H9 (cell line): ENCODE measurements at regions not wholly inside any gene's neighbourhood (a gene's known extent, or its start where the extent isn't known, plus 50 kb on each side); places are given as distances from the start of the nearest gene placed in this dataset.

Experiments
- DNase-seq: peaks from one replicate; pipeline ENCODE4 v3.0.0-alpha.2; 2017
- H2AFZ ChIP-seq: one replicate; pipeline ENCODE4 v1.6.1; 2013; ENCODE audit warnings: mild to moderate bottlenecking, low read length, control low read depth, moderate library complexity
- H2AK5ac ChIP-seq: 2 replicates; pipeline ENCODE4 v1.6.1; 2013; ENCODE audit warnings: low read length, control low read depth, mixed read lengths; ENCODE audit not compliant: insufficient read length
- H2BK120ac ChIP-seq: one replicate; pipeline ENCODE4 v1.6.1; 2013; ENCODE audit warnings: low read depth, mild to moderate bottlenecking, low read length, control low read depth, inconsistent platforms; ENCODE audit not compliant: poor library complexity, severe bottlenecking
- H2BK12ac ChIP-seq: 2 replicates; pipeline ENCODE4 v1.6.1; 2013; ENCODE audit warnings: low read length, control low read depth, mixed read lengths, low read depth; ENCODE audit not compliant: insufficient read length
- H2BK15ac ChIP-seq: 2 replicates; pipeline ENCODE4 v1.6.1; 2013; ENCODE audit warnings: low read depth, low read length, control low read depth
- H2BK20ac ChIP-seq: one replicate; pipeline ENCODE4 v1.6.1; 2013; ENCODE audit warnings: low read depth, mild to moderate bottlenecking, low read length, control low read depth, inconsistent platforms; ENCODE audit not compliant: poor library complexity, severe bottlenecking
- H2BK5ac ChIP-seq: 2 replicates; pipeline ENCODE4 v1.6.1; 2013; ENCODE audit warnings: low read length, control low read depth, mixed read lengths; ENCODE audit not compliant: insufficient read length
- H3K14ac ChIP-seq: 2 replicates; pipeline ENCODE4 v1.6.1; 2013; ENCODE audit warnings: low read length, control low read depth; ENCODE audit not compliant: insufficient read depth
- H3K18ac ChIP-seq: 2 replicates; pipeline ENCODE4 v1.6.1; 2013; ENCODE audit warnings: low read depth, mild to moderate bottlenecking, mixed read lengths, low read length, control low read depth; ENCODE audit not compliant: insufficient read length
- H3K23ac ChIP-seq: 2 replicates; pipeline ENCODE4 v1.6.1; 2013; ENCODE audit warnings: low read length, control low read depth, mixed read lengths, low read depth; ENCODE audit not compliant: insufficient read length
- H3K23me2 ChIP-seq: 2 replicates; pipeline ENCODE4 v1.6.1; 2013; ENCODE audit warnings: low read depth, mild to moderate bottlenecking, mixed read lengths, low read length, control low read depth; ENCODE audit not compliant: insufficient read length, poor library complexity, severe bottlenecking
- H3K27ac ChIP-seq: 2 replicates; pipeline ENCODE4 v1.5.1; 2013; ENCODE audit warnings: low read length, control low read depth, mixed read lengths, low read depth; ENCODE audit not compliant: insufficient read length
- H3K27me3 ChIP-seq: 2 replicates; pipeline ENCODE4 v1.6.1; 2013; ENCODE audit warnings: low read length, control low read depth, inconsistent platforms; ENCODE audit not compliant: insufficient read depth
- H3K4ac ChIP-seq: 2 replicates; pipeline ENCODE4 v1.6.1; 2013; ENCODE audit warnings: low read depth, mild to moderate bottlenecking, control low read depth, inconsistent platforms, low read length, moderate library complexity
- H3K4me1 ChIP-seq: 2 replicates; pipeline ENCODE4 v1.6.1; 2013; ENCODE audit warnings: low read length, control low read depth, inconsistent platforms; ENCODE audit not compliant: insufficient read depth
- H3K4me2 ChIP-seq: 2 replicates; pipeline ENCODE4 v1.6.1; 2013; ENCODE audit warnings: low read length, control low read depth, mixed read lengths; ENCODE audit not compliant: insufficient read length, insufficient read depth
- H3K56ac ChIP-seq: 2 replicates; pipeline ENCODE4 v1.6.1; 2013; ENCODE audit warnings: low read depth, mild to moderate bottlenecking, mixed read lengths, low read length, control low read depth; ENCODE audit not compliant: insufficient read length
- H3K79me1 ChIP-seq: 2 replicates; pipeline ENCODE4 v1.6.1; 2013; ENCODE audit warnings: low read depth, mild to moderate bottlenecking, moderate library complexity, low read length, control low read depth, inconsistent platforms; ENCODE audit not compliant: insufficient read depth, poor library complexity, severe bottlenecking
- H3K79me2 ChIP-seq: 2 replicates; pipeline ENCODE4 v1.6.1; 2013; ENCODE audit warnings: low read length, control low read depth, inconsistent platforms; ENCODE audit not compliant: insufficient read depth
- H3K9ac ChIP-seq: 2 replicates; pipeline ENCODE4 v1.6.1; 2013; ENCODE audit warnings: low read length, control low read depth, mixed read lengths; ENCODE audit not compliant: insufficient read length; ENCODE audit errors: extremely low read depth
- H3K9me3 ChIP-seq: one replicate; pipeline ENCODE4 v1.6.1; 2013; ENCODE audit warnings: low read depth, low read length, inconsistent platforms; ENCODE audit not compliant: control insufficient read depth
- H3T11ph ChIP-seq: one replicate; pipeline ENCODE4 v1.6.1; 2013; ENCODE audit warnings: mild to moderate bottlenecking, low read length, control low read depth, inconsistent platforms
- H4K20me1 ChIP-seq: one replicate; pipeline ENCODE4 v1.6.1; 2013; ENCODE audit not compliant: control insufficient read depth, insufficient read length, insufficient read depth
- H4K5ac ChIP-seq: 2 replicates; pipeline ENCODE4 v1.6.1; 2013; ENCODE audit warnings: low read depth, mild to moderate bottlenecking, mixed read lengths, low read length, control low read depth; ENCODE audit not compliant: insufficient read length
- H4K8ac ChIP-seq: replicated peaks from 2 replicates; pipeline ENCODE4 v1.6.1; 2013; ENCODE audit warnings: low read length, control low read depth, mixed read lengths, low read depth; ENCODE audit not compliant: insufficient read length
- H4K91ac ChIP-seq: 2 replicates; pipeline ENCODE4 v1.6.1; 2013; ENCODE audit warnings: low read depth, mild to moderate bottlenecking, moderate library complexity, mixed read lengths, low read length, control low read depth; ENCODE audit not compliant: insufficient read length
- H3K27ac Mint-ChIP-seq, 3 experiments: 2 replicates in 2 of 3; 3 replicates in 1 of 3; pipeline ENCODE4 v1.8.0; 2020 to 2021; ENCODE audit warnings: mixed read lengths in 3 of 3, mild to moderate bottlenecking in 1 of 3, moderate library complexity in 1 of 3
- H3K27me3 Mint-ChIP-seq: 2 replicates; pipeline ENCODE4 v1.8.0; 2021; ENCODE audit warnings: low read depth, mild to moderate bottlenecking, moderate library complexity, mixed read lengths
- H3K36me3 Mint-ChIP-seq, 3 experiments: 2 replicates in 2 of 3; 3 replicates in 1 of 3; pipeline ENCODE4 v1.8.0; 2020 to 2021; ENCODE audit warnings: low read depth in 3 of 3, mixed read lengths in 3 of 3; ENCODE audit not compliant: insufficient read depth in 1 of 3
- H3K4me1 Mint-ChIP-seq, 2 experiments: 2 replicates each; pipeline ENCODE4 v1.8.0; 2020; ENCODE audit warnings: mixed read lengths in 2 of 2
- H3K4me3 Mint-ChIP-seq, 2 experiments: 2 replicates in 1 of 2; 3 replicates in 1 of 2; pipeline ENCODE4 v1.8.0; 2020 to 2021; ENCODE audit warnings: mild to moderate bottlenecking in 2 of 2, mixed read lengths in 2 of 2, moderate library complexity in 1 of 2
- H3K9me3 Mint-ChIP-seq, 2 experiments: 2 replicates in 1 of 2; 3 replicates in 1 of 2; pipeline ENCODE4 v1.8.0; 2020; ENCODE audit warnings: mild to moderate bottlenecking in 2 of 2, mixed read lengths in 2 of 2, moderate library complexity in 1 of 2
- WGBS: extraction: QIAGEN DNeasy Blood & Tissue Kit; methylation state at CpG from one replicate; pipeline ENCODE4 v1.1.7; 2013; ENCODE audit warnings: missing lambda C conversion rate, low lambda C conversion rate, mixed read lengths; ENCODE audit not compliant: insufficient read length; ENCODE audit errors: extremely low coverage; 5-methylcytosine and 5-hydroxymethylcytosine counted together
- TF ChIP-seq, protein P1 (sequence below): fragments of 200-600 bp; sonication (generic); conservative IDR thresholded peaks from 3 replicates; pipeline ENCODE4 v1.8.0; 2021; ENCODE audit warnings: antibody characterized with exemption, mild to moderate bottlenecking

DNA sequence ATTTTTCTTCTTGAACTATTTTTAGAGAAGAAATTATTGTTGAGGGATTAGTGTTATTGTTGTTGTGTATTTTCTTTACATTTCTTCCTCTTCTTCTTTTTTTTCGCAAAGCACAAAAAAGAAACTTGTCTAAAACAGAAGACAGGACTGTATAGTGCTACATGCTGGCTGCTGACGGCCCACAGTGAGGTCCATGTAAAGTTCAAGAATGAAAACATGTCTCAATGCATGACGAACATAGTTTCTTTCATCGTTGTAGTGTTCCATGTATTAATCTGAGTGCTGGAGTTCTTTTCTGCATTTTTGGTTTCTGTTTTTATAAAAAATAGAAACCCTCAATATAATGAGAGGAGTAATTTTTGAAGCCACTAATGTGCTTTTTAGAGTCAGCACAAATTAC, 462.9 kb upstream of the MARCKS start:
- no peak overlapping the region for H3T11ph ChIP-seq
- no peak overlapping the region for H2BK12ac ChIP-seq
- H3K79me1 ChIP-seq = no peaks in the 10 kb centered on the region
- H2BK120ac ChIP-seq = no peak overlapping the region
- no peak overlapping the region for H3K14ac ChIP-seq
- H3K27ac ChIP-seq = no peak overlapping the region
- H3K4me3 Mint-ChIP-seq = no peak overlapping the region
- no peak for DNase-seq
- H2BK5ac ChIP-seq = no peak overlapping the region
- H3K27me3 ChIP-seq = no peaks in the 10 kb centered on the region
- H4K20me1 ChIP-seq = no peaks in the 10 kb centered on the region
- H3K27ac Mint-ChIP-seq = no peak overlapping the region
- H4K8ac ChIP-seq = no peak overlapping the region
- H3K23ac ChIP-seq = no peak overlapping the region
- no peak overlapping the region for H3K4me2 ChIP-seq
- no peak overlapping the region for H3K56ac ChIP-seq
- no peak overlapping the region for H4K5ac ChIP-seq
- no peak overlapping the region for H2AK5ac ChIP-seq
- WGBS = no CpG with 5 or more reads among the region's 4 CpGs
- peaks cover 9 to 10% of the 10 kb centered on the region in 2 experiments for H3K4me1 Mint-ChIP-seq
- no peaks in the 10 kb centered on the region for H3K9me3 Mint-ChIP-seq
- no peak overlapping the region for H2BK15ac ChIP-seq
- H3K36me3 Mint-ChIP-seq = no peaks in the 10 kb centered on the region
- H3K9me3 ChIP-seq = no peaks in the 10 kb centered on the region
- H3K23me2 ChIP-seq = no peaks in the 10 kb centered on the region
- TF ChIP-seq, protein P1, sequence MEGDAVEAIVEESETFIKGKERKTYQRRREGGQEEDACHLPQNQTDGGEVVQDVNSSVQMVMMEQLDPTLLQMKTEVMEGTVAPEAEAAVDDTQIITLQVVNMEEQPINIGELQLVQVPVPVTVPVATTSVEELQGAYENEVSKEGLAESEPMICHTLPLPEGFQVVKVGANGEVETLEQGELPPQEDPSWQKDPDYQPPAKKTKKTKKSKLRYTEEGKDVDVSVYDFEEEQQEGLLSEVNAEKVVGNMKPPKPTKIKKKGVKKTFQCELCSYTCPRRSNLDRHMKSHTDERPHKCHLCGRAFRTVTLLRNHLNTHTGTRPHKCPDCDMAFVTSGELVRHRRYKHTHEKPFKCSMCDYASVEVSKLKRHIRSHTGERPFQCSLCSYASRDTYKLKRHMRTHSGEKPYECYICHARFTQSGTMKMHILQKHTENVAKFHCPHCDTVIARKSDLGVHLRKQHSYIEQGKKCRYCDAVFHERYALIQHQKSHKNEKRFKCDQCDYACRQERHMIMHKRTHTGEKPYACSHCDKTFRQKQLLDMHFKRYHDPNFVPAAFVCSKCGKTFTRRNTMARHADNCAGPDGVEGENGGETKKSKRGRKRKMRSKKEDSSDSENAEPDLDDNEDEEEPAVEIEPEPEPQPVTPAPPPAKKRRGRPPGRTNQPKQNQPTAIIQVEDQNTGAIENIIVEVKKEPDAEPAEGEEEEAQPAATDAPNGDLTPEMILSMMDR = no peak
- H3K79me2 ChIP-seq = no peaks in the 10 kb centered on the region
- H3K18ac ChIP-seq = no peak overlapping the region
- no peak overlapping the region for H2AFZ ChIP-seq
- H3K4ac ChIP-seq = no peak overlapping the region
- H3K27me3 Mint-ChIP-seq = no peaks in the 10 kb centered on the region
- H3K9ac ChIP-seq = no peak overlapping the region
- H4K91ac ChIP-seq = no peak overlapping the region
- no peaks in the 10 kb centered on the region for H3K4me1 ChIP-seq
- H2BK20ac ChIP-seq = no peak overlapping the region
